HEK293T (cell line): ENCODE measurements at regions not wholly inside any gene's neighbourhood (a gene's known extent, or its start where the extent isn't known, plus 50 kb on each side); places are given as distances from the start of the nearest gene placed in this dataset.

Experiments used
- ARNT ChIP-seq: fragments of 450-650 bp; IDR thresholded peaks from 2 replicates; pipeline ENCODE4 v1.6.1; 2017; ENCODE audit warnings: mild to moderate bottlenecking
- BHLHE40 ChIP-seq: fragments of 450-650 bp; IDR thresholded peaks from 2 replicates; pipeline ENCODE4 v1.6.1; 2016; ENCODE audit warnings: mild to moderate bottlenecking, moderate library complexity, borderline replicate concordance
- CTBP1 ChIP-seq: fragments of 450-650 bp; IDR thresholded peaks from 2 replicates; pipeline ENCODE4 v1.6.1; 2016; ENCODE audit warnings: borderline replicate concordance
- ELF4 ChIP-seq: fragments of 450-650 bp; IDR thresholded peaks from 2 replicates; pipeline ENCODE4 v1.6.1; 2017; ENCODE audit warnings: antibody characterized with exemption
- FOXA1 ChIP-seq: fragments of 450-650 bp; IDR thresholded peaks from 2 replicates; pipeline ENCODE4 v1.6.1; 2016; ENCODE audit warnings: mild to moderate bottlenecking
- FOXK2 ChIP-seq: fragments of 450-650 bp; IDR thresholded peaks from 2 replicates; pipeline ENCODE4 v1.6.1; 2016; ENCODE audit warnings: mild to moderate bottlenecking
- FOXM1 ChIP-seq: fragments of 450-650 bp; IDR thresholded peaks from 2 replicates; pipeline ENCODE4 v1.6.1; 2017; ENCODE audit warnings: mild to moderate bottlenecking, borderline replicate concordance
- HDGF ChIP-seq: fragments of 450-650 bp; IDR thresholded peaks from 2 replicates; pipeline ENCODE4 v1.6.1; 2017; ENCODE audit warnings: antibody characterized with exemption, borderline replicate concordance
- LEF1 ChIP-seq: fragments of 450-650 bp; IDR thresholded peaks from 2 replicates; pipeline ENCODE4 v1.6.1; 2017; ENCODE audit warnings: mild to moderate bottlenecking, borderline replicate concordance
- NFRKB ChIP-seq: fragments of 450-650 bp; IDR thresholded peaks from 2 replicates; pipeline ENCODE4 v1.6.1; 2016; ENCODE audit warnings: mild to moderate bottlenecking, moderate library complexity
- SP1 ChIP-seq: fragments of 450-650 bp; IDR thresholded peaks from 2 replicates; pipeline ENCODE4 v1.6.1; 2017
- SUZ12 ChIP-seq: fragments of 450-650 bp; IDR thresholded peaks from 2 replicates; pipeline ENCODE4 v1.6.1; 2016; ENCODE audit warnings: mild to moderate bottlenecking
- ZNF384 ChIP-seq: fragments of 450-650 bp; IDR thresholded peaks from 2 replicates; pipeline ENCODE4 v1.6.1; 2016

DNA sequence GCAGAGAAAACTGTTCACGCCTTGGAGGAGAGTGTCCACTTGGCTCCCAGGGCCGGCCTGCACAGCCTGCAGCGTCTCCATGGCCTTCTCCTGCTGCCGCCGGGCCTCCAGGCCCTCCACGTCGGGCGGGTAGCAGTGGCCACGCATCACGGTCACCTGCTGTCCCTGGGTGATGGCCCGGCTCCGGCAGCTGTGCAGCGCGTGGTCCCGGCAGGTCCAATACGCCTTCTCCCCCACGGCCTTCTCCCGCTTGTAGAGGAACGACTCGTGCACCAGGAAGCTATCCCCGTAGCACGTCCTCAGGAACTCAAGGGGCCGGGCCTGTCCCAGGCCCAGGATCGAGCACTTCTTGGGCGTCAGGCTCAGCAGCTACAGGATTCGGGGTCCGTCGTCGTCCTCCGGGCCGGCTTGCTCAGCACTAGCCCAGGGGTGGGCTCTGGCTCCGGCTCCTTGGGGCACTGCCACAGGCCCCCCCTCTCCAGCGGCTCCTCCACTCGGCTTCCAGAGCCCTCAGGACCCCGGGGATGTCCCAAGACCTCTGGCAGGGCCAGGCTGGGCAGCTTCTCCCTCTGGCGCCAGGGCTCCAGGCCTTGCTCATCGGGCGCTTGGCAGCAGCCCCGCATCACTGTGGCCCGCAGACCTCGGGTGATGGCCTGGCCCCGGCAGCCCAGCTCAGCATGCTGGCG, 83.6 kb upstream of the FXR1 start:
- TF ChIP-seq SUZ12 (no peak), SP1 (no peak), ARNT (no peak), FOXA1 (no peak), BHLHE40 (no peak), NFRKB (no peak), ELF4 (no peak), FOXM1 (no peak), LEF1 (no peak), HDGF (no peak), CTBP1 (no peak), ZNF384 (no peak), FOXK2 (no peak)
